ENCODE measurements at regions not wholly inside any gene's neighbourhood (a gene's known extent, or its start where the extent isn't known, plus 50 kb on each side); places are given as distances from the start of the nearest gene placed in this dataset.

GRCh38 chr2:164429354-164429753 is 191.9 kb downstream of the GRB14 start:
- Histone ChIP-seq H3K36me3 (no peaks in the 10 kb centered on the region), H3K9me3 (ENCODE audit: severe bottlenecking) (no peaks in the 10 kb centered on the region), H3K27ac (no peak overlapping the region), H3K4me3 (ENCODE audit: low read depth, low read length) (no peak overlapping the region), H3K27me3 (ENCODE audit: insufficient read depth, low read depth, severe bottlenecking) (no peaks in the 10 kb centered on the region)
- DNase-seq: no peak
- TF ChIP-seq, protein P1, sequence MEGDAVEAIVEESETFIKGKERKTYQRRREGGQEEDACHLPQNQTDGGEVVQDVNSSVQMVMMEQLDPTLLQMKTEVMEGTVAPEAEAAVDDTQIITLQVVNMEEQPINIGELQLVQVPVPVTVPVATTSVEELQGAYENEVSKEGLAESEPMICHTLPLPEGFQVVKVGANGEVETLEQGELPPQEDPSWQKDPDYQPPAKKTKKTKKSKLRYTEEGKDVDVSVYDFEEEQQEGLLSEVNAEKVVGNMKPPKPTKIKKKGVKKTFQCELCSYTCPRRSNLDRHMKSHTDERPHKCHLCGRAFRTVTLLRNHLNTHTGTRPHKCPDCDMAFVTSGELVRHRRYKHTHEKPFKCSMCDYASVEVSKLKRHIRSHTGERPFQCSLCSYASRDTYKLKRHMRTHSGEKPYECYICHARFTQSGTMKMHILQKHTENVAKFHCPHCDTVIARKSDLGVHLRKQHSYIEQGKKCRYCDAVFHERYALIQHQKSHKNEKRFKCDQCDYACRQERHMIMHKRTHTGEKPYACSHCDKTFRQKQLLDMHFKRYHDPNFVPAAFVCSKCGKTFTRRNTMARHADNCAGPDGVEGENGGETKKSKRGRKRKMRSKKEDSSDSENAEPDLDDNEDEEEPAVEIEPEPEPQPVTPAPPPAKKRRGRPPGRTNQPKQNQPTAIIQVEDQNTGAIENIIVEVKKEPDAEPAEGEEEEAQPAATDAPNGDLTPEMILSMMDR (IDR thresholded peaks at IDR 0.05; ENCODE audit: low read depth, low read length): no peak

DNA sequence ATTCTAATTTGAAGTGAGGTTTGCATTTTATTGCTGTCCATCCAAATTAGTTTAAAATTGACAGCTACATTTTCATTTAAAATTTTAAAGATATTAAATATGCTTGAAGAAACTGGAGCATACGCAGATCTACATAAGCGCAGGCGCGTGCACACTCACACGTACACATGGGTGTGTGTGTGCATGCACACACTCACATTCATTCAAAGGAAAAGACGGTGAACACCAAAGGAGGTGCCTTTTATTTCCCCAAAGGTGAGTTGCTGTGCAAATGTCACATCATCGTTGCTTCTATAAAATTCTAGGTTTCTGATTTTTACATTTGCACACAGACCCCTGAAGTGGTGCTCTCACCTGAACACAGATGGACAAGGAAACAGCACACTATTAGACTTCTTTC is 194.2 kb downstream of the GRB14 start:
- H3K27ac ChIP-seq: no peak overlapping the region
- no peak overlapping the region for H3K4me3 ChIP-seq (ENCODE audit: low read depth, low read length)
- DNase-seq: no peak
- no peaks in the 10 kb centered on the region for H3K36me3 ChIP-seq
- TF ChIP-seq, protein P1 (IDR thresholded peaks at IDR 0.05; ENCODE audit: low read depth, low read length): no peak
- H3K9me3 ChIP-seq (ENCODE audit: severe bottlenecking): no peaks in the 10 kb centered on the region
- no peaks in the 10 kb centered on the region for H3K27me3 ChIP-seq (ENCODE audit: insufficient read depth, low read depth, severe bottlenecking)

GRCh38 chr2:164420787-164421186 is 200.5 kb downstream of the GRB14 start:
- no peak for DNase-seq
- no peak overlapping the region for H3K4me3 ChIP-seq (ENCODE audit: low read depth, low read length)
- H3K9me3 ChIP-seq (ENCODE audit: severe bottlenecking): no peaks in the 10 kb centered on the region
- H3K36me3 ChIP-seq: no peaks in the 10 kb centered on the region
- TF ChIP-seq, protein P1 (IDR thresholded peaks at IDR 0.05; ENCODE audit: low read depth, low read length): no peak
- no peaks in the 10 kb centered on the region for H3K27me3 ChIP-seq (ENCODE audit: insufficient read depth, low read depth, severe bottlenecking)
- H3K27ac ChIP-seq: no peak overlapping the region

DNA sequence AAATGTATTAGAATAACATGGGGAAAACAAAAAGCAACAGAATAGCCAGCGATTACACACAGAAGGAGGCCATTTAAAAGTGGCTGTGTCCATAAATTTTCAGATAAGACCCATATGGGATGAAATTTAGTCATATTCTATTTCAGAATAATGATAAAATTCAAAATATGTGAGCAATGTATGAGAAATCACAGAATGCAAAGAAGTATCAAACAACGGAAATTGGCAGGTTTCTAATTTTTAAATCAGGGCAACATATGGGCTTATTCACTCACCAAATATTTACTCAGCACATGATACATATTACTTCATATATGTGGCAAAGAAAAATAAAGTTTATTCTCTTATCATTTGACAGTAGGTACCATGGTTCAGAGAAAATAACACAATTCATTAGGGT is 208.5 kb downstream of the GRB14 start:
- TF ChIP-seq, protein P1 (IDR thresholded peaks at IDR 0.05; ENCODE audit: low read depth, low read length): no peak
- no peak overlapping the region for H3K27ac ChIP-seq
- DNase-seq: no peak
- no peaks in the 10 kb centered on the region for H3K9me3 ChIP-seq (ENCODE audit: severe bottlenecking)
- no peaks in the 10 kb centered on the region for H3K27me3 ChIP-seq (ENCODE audit: insufficient read depth, low read depth, severe bottlenecking)
- H3K36me3 ChIP-seq: no peaks in the 10 kb centered on the region
- no peak overlapping the region for H3K4me3 ChIP-seq (ENCODE audit: low read depth, low read length)

GRCh38 chr2:164389411-164389810 is 231.9 kb downstream of the GRB14 start:
- Histone ChIP-seq H3K27ac (no peak overlapping the region), H3K27me3 (ENCODE audit: insufficient read depth, low read depth, severe bottlenecking) (no peaks in the 10 kb centered on the region), H3K9me3 (ENCODE audit: severe bottlenecking) (no peaks in the 10 kb centered on the region), H3K4me3 (ENCODE audit: low read depth, low read length) (no peak overlapping the region), H3K36me3 (no peaks in the 10 kb centered on the region)
- no peak for DNase-seq
- TF ChIP-seq, protein P1 (IDR thresholded peaks at IDR 0.05; ENCODE audit: low read depth, low read length): no peak

GRCh38 chr2:164388511-164388910 is 232.8 kb downstream of the GRB14 start:
- DNase-seq: no peak
- Histone ChIP-seq H3K36me3 (no peaks in the 10 kb centered on the region), H3K27ac (no peak overlapping the region)

More at GRCh38 chr2:164388511-164388910, 232.8 kb downstream of the GRB14 start:
- Histone ChIP-seq H3K4me3 (ENCODE audit: low read depth, low read length) (no peak overlapping the region), H3K27me3 (ENCODE audit: insufficient read depth, low read depth, severe bottlenecking) (no peaks in the 10 kb centered on the region), H3K9me3 (ENCODE audit: severe bottlenecking) (no peaks in the 10 kb centered on the region)
- TF ChIP-seq, protein P1 (IDR thresholded peaks at IDR 0.05; ENCODE audit: low read depth, low read length): no peak

All from WERI-Rb-1 (cell line).